H7 (cell line): ENCODE measurements at regions not wholly inside any gene's neighbourhood (a gene's known extent, or its start where the extent isn't known, plus 50 kb on each side); places are given as distances from the start of the nearest gene placed in this dataset.

Experiments
- DNase-seq: peaks from one replicate; pipeline ENCODE4 v3.0.0; 2012
- H3K27me3 ChIP-seq: 2 replicates; pipeline ENCODE4 v1.6.0; 2011; ENCODE audit warnings: mild to moderate bottlenecking, low read length; ENCODE audit not compliant: control insufficient read depth, insufficient read depth
- H3K36me3 ChIP-seq: replicated peaks from 2 replicates; pipeline ENCODE4 v1.5.1; 2011; ENCODE audit warnings: low read length; ENCODE audit not compliant: control insufficient read depth, insufficient read depth
- H3K4me3 ChIP-seq: 2 replicates; pipeline ENCODE4 v1.5.1; 2011; ENCODE audit warnings: low read depth, mild to moderate bottlenecking, control low read depth, low read length, moderate library complexity; ENCODE audit not compliant: insufficient read depth

DNA sequence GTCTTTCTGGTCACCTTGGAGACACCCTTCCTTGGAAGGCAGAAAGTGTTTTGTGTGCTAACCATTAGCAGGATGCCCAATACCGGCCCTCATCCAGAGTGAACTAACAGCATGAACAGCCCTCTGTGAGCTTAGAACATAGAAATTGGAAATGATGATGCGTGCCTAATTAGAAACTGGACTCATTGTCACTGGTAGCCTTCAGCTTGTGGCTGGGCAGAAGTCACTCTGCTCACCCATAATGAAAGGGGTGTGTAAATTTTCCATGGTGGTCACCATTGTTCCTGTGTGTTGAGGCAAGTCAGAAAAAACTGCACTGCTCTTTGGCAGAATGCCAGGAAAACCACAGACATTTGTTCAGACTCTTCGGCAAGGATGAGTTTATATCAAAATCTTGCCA lies 74.7 kb upstream of the CNTN4 start:
- Histone ChIP-seq H3K36me3 (no peaks in the 10 kb centered on the region), H3K4me3 (no peak overlapping the region), H3K27me3 (no peaks in the 10 kb centered on the region)
- no peak for DNase-seq

- DNase-seq, result no peak
- Histone ChIP-seq H3K4me3 (no peak overlapping the region), H3K36me3 (no peaks in the 10 kb centered on the region), H3K27me3 (no peaks in the 10 kb centered on the region)
Measured at GRCh38 chr3:2024713-2025112, 74.0 kb upstream of the CNTN4 start.

DNA sequence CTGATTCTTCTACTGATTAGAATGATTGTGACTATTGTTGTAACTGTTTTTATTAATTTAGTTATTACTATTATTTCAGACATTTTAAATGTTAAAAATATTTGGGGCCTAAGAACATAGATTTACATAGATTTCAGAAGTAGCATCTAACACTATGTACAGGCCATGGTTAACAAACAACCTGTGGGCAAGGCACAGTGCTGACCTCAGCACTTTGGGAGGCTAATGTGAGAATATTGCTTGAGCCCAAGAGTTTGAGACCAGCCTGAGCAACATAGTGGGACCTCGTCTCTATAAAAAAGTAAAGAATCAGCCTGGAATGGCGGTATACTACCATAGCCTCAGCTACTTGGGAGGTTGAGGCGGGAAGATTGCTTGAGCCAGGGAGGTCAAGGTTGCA lies 69.1 kb upstream of the CNTN4 start:
- no peak for DNase-seq
- Histone ChIP-seq H3K4me3 (no peak overlapping the region), H3K36me3 (no peaks in the 10 kb centered on the region), H3K27me3 (no peaks in the 10 kb centered on the region)

- Histone ChIP-seq H3K36me3 (no peaks in the 10 kb centered on the region), H3K27me3 (no peaks in the 10 kb centered on the region), H3K4me3 (no peak overlapping the region)
- DNase-seq, result no peak
Measured at GRCh38 chr3:2036076-2036475, 62.6 kb upstream of the CNTN4 start.

GRCh38 chr3:2041931-2042330 lies 56.7 kb upstream of the CNTN4 start:
- no peaks in the 10 kb centered on the region for H3K36me3 ChIP-seq

More at GRCh38 chr3:2041931-2042330, 56.7 kb upstream of the CNTN4 start:
- H3K27me3 ChIP-seq, result no peaks in the 10 kb centered on the region
- no peak overlapping the region for H3K4me3 ChIP-seq
- DNase-seq, result no peak
